HG02885 (cell line): ENCODE measurements at regions not wholly inside any gene's neighbourhood (a gene's known extent, or its start where the extent isn't known, plus 50 kb on each side); places are given as distances from the start of the nearest gene placed in this dataset.
"Not testable (repeated sequence)": the region's sequence is repeated elsewhere in the genome, so short reads cannot be mapped to it uniquely, and the experiment has no call there.

Experiments used
- ATAC-seq: cut with Tn5 transposase; IDR thresholded peaks from one replicate; pipeline ENCODE4 v1.9.1; 2021; ENCODE audit warnings: mild to moderate bottlenecking; ENCODE audit not compliant: unreplicated experiment, poor library complexity

DNA sequence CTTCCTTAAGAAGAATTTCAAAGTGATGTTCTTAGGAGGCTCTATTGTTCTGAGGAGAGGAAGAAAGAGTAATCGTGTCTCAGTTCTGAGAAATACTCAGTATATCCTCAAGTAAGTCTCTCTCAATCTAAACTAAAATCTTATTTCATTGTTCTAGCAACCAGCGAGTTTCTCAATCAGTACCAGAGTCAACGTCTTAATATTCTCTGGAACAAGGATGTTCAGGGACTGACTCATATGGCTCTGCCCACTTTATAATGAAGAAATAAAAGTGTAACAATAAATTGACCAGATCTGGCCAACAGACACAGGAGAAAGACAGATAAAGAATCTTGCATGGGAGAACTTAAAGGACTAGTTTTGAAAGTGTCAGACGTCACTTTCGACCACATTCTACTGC, 469.8 kb upstream of the FLRT2 start:
- ATAC-seq: no peak

DNA sequence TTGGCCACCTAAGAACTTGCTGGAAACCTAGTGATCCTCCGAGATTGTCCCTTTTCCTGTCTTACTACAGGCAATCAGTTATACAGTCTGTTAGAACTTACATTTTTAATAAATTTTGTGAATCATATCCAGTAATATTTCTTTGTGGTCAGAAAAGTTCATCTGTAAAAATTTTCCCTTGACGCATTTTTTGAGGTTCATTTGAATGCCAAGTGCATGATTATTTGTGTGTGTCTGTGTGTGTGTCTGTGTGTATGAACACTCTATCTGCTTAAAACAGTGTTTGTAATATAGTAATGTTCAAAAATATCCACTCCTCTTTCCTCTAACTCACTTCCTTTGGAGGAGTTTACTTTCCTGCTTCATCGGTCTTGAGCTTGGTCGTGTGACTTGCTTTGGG, 468.7 kb upstream of the FLRT2 start:
- no peak for ATAC-seq

DNA sequence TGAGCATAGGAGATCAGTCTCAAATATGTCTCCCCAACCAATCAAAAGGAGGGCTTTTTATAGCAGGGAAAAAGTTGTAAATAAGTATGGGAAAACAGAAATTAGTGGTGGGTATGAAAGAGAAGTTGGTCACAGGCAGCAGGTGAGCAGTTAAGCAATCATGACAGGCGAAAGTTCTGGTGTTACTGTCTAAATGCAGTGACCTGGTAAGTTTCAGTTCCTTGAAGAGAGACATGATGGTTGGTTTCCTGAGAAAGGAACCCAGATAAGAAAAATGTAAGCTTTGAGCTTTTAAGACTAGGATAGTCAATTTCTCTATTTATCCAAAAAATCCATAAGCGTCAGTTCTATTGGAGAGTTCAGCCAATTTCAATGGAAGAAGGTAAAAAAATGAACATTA, 466.2 kb upstream of the FLRT2 start:
- no peak for ATAC-seq

DNA sequence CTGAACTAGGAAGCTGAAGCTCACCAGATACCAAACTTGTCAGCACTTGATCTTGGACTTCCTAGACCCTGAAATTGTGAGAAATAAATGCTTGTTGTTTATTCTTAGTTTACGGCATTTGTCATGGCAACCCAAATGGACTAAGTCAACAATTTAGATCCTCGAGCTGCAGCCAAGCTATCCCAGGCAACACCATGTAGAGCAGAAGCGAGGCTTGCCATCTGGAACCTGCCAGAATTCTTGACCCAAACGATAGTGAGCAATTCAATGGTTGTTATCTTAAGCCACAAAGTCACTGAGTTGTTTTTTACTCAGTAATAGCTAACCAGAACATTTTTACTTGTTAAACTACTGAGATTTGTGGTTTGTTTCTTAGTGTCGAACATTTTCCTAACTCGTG, 458.5 kb upstream of the FLRT2 start:
- no peak for ATAC-seq

DNA sequence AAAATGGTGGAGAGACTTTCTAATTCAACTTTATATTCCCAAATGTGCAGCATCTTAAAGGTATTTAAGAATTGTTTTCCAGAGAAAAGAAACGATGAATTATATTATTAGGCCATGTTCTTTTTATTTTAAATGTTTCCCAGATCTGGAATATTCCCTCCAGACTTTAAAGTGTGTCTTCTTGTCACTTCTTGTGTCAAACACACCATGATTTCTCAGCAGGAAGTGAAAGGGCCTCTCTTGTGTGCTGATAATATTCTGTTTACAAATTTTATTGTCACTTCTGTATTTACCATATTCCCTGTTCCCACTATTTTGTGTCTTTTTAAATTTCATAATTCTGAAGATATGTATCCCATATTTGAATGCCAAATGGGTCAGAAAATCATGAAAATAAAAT, 455.0 kb upstream of the FLRT2 start:
- ATAC-seq: no peak

DNA sequence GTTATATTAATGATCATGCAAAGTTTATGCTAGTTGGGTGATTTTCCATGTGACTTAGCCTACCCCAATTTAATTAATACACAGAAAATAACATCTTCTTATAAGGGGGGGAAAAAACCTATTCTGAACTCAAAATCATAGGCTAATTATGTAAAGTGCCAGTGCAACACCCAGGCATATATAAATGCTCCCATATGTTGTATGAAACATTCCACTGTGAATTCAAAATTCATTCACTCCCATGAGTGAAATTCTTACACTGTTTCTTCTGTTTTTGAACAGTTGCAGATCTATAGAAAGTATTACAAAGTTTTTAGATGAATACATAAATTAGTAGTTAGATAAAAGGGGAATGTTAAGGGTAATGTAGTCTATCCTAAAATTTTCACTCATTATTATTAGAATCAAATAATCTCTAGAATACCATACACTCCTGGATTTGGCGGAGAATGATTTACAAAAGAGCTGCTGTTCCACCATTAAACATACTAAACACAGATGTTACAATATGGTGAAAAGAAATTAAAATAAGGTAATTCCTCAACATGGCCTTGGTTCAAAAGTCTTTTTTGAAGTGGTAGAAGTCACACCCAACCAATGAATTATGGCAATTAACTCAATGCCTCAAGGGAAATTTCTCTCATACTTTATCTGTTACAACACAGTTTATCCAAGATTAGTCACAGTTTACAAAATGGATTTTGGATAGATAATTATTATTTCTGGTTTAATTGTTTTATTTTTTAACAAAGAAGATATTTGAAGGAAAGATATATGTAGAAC, 454.1 kb upstream of the FLRT2 start:
- ATAC-seq: no peak

DNA sequence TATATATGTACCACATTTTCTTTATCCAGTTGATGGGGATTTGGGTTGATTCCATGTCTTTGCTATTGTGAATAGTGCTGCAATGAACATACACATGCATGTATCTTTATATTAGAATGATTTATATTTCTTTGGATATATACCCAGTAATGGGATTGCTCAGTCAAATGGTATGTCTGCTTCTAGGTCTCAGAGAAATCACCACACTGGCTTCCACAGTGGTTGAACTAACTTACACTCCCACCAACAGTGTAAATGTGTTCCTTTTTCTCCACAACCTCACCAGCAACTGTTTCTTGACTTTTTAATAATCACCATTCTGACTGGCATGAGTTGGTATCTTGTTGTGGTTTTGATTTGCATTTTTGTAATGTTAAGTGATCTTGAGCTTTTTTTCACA, 452.2 kb upstream of the FLRT2 start:
- ATAC-seq: not testable (repeated sequence)

DNA sequence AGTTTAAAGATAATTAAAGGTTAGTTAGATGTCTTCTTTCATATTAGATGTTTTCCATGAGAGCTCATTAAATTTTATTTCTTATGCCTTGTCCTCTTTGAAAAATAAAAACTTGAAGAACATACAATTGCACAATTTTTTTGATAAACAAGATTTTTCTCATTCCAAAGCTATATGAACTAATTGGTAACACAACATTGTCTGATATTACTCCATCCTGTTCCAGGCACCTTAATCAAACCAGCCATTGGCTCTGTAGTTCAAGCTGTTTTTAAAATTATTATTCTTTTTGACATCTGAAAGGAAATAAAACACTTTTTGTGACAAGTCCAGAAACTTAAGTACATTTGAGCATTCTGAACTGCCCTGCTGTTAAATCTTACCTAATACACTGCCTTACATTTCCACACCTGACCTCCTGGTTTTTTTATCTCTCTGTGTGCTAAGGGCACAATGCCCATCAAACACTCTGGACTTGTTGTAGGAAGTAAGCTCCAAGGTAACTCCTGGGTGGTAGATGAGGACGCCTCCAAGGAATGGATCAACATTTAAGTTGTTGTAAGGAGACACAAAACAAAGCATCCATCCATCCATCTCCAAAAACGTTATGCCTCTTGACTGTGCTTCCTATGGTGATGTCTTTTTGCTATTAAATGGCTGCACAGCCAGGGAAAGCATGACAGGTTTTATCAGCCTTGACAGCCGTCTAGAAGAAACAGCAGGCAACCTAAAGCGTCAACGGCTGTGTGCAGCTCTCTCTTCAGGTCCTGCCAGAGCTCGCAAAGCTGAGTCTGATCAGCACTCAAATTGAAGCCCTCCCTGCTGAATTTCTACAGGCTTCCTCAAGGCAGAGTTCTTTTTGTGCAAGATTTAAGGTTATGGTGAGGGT, 449.9 kb upstream of the FLRT2 start:
- ATAC-seq: no peak

DNA sequence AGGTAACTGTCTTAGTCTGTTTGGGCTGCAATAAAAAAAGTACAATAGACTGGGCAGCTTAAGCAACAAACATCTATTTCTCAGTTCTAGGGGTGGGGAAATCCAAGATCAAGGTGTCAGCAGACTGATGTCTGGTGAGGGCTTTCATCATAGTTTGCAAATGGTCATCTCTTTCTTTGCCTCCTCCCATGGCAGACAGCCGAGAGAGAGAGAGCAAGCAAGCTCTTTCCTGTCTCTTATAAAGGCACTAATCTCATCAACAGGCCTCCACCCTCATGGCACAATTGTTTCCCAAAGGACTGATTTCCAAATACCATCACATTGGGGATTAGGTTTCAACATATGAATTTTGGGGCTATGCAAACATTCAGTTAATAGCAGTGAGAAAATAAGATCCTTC, 445.6 kb upstream of the FLRT2 start:
- no peak for ATAC-seq

DNA sequence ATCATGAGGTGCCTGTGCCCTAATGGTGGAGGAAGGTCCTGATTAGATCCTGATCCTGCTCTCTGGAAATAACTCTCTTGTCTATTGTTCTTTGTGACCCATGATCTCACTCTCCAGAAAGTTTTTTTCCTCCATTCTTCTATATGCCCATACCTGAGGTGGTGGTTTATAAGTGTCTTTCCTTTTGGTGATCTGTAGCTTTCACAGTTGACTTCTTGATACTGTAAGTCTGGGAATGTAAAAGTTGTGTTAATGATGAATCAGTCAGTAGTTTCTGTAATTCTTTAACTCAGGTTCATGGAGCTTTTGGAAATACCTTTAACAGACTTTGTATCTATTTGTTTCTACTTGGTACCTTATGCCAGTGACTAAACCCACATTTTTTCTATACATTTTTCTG, 444.0 kb upstream of the FLRT2 start:
- ATAC-seq: no peak

DNA sequence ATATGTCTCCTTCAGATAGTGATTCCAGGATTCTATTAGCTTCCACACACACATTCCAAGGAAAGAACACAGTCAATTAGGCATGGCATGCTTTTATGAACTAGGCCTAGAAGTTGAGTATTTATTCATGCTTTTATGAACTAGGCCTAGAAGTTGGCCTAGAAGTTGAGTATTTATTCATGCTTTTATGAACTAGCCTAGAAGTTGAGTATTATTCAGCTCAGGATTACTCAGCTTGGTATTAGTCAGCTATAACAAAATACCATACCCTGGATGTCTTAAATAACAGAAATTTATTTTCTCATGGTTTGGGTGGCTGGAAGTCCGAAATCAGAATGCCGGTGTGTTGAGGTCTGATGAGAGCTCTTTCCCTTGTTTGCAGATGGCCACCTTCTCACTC, 442.7 kb upstream of the FLRT2 start:
- no peak for ATAC-seq

DNA sequence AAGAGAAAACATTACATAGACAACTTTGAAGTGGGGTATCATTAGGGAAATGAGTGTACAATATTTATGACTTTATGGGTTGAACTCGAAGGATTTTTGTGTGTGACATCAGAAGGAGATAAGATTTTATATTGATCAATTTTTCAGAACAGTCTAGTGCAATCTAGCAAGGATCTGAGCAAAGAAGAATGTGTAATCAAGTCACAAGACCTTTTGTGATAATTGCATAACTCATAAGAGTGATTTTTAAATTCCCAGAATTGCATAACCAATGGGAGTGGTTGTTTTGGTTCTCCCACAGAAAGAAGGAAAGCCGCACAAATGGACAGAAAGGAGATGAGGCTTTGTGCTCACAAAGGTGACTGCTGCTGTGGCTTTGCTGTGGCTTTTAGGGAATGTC, 441.8 kb upstream of the FLRT2 start:
- ATAC-seq: no peak

DNA sequence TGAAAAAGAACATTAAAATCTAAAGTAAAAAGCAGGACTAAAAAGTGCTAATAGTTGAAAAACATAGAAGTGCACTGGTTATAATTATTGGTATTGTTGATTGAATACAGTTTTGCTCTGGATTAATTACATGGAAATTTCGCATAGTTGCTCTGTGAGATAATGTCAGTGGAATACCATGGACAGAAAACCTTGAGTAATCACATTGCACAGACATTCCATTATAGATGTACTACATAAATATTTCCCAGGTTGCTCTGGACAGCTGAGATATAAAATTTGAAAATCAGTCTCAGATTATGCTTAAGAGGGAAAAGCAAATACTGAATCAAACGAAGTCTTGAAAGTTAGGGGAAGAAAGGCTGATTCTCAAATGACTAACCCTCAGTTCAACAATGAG, 439.3 kb upstream of the FLRT2 start:
- no peak for ATAC-seq

DNA sequence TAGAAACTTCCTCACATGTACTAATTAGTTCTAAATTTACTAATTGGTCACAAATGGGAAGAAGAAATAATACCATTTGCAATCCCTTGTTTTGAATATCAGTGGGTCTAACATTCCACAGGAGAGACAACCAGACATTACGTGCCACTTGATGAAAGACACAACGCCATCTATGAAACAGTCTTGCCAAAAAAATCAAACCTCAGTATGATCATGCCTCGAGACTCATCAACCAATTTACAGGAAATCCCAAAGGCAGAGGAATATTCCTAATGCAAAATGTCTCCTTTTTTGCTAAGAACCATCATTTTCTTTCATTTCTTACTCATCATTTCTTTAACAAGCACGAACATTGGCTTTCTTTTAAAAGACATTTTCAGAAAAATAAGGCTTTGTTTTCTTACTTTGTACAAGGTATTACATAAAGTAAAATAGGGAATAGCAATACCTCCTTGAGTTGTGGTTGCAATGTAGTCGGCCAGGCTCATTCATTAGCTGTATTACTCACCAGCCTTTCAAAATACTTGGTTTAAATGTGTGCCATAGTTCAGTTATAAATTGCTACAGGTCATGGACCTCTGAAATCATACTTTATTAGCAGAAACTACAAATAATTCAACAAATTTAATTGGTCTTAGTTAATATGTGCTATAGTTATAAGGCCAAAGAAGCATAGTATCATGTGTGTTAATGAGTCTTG, 436.2 kb upstream of the FLRT2 start:
- no peak for ATAC-seq

DNA sequence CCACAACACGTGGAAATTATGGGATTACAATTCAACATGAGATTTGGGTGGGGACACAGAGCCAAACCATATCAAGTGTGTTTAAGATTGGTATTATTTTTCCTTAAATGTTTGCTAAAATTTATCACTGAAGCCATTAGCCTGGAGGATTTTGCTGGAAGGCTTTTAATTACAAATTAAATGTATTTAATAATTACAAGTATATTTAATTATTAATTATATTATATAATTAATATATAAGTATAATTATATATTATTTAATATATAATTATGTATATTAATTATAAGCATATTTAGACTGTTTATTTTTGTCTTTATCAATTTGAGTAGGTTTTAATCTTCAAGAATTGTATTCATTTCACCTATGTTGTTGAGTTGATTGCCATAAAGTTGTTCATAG, 427.4 kb upstream of the FLRT2 start:
- ATAC-seq: no peak

DNA sequence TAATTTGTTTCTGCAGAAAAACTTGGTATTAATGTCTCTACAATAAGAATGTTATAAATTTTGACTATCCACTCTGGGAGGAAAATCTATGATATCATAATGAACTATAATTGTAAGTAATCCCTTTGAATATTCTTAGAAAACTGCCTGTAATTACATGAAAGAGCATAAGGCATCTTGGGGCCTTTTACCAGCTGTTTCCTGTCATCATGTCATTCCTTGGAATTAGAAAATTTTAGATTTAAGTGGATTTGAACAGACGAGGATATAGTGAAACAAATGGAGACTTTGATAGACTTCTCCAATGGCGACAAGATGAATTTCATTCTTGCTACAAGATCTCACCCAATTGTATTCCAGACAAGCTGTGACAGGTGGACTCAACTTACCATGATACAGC, 423.4 kb upstream of the FLRT2 start:
- ATAC-seq: no peak

DNA sequence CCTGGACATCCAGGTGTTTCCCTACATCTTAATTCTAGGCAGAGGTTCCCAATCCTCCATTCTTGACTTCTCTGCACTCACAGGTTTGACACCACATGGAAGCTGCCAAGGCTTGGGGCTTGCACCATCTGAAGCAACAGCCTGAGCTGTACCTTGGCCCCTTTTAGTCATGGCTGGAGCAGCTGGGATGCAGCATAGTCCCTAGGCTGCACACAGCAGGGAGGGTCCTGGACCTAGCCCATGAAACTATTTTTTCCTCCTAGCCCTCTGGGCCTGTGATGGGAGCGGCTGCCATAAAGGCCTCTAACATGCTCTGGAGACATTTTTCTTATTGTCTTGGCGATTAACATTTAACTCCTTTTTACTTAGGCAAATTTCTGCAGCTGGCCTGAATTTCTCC, 417.2 kb upstream of the FLRT2 start:
- no peak for ATAC-seq

DNA sequence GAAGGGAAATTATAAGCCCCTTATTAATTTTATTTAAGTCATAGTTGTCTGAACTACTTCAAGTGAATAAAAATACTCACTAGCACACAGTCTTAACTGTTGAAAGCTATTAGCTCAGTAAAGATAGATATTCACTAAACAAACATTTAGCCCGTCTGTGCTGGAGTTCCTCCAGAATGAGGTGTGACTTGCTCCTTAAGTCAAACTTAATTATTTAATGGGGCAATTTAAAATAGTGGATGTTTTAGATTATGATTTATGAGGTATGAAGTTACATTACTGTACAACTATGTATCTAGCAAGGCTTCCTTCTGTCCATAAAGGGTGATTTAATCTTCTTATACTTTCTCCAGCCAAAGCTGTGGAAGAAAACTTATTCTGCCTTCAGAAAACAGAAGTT, 414.0 kb upstream of the FLRT2 start:
- no peak for ATAC-seq

DNA sequence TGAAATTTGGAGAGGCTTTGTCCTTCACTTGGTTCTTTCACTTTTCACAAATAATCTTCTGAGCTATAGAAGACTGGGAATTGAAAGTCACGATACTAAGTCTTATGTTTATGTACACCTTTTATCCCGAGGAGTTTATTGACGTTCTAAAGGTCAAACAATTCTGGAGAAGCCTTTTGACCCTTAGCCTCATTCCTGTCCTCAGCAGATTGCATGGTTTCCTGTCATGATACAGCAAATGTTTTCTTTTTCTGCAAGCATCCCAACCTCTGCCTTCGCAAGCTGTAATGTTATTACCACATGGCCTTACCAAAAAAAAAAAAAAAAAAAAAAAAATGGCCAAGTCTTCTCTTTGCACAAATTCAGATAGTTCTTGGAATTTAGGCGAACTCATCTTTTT, 411.7 kb upstream of the FLRT2 start:
- no peak for ATAC-seq

DNA sequence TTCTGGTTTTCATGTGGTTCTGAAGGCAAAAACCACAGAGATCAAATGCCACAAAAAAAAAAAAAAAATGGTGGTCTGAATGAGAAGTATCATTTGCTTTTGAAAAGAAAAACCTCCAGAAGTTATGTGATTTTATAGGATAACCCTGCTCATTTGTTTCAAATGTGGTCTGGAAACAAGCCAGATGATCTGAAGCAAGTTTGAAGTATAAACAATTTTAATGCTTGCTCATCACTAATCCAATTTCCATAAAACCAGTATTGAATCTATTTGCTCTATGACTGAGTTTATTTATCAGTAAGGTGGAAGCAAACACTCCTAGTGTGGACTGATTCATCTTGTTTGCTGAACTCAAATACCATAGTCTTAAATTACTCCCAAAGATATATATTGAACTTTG, 407.3 kb upstream of the FLRT2 start:
- no peak for ATAC-seq

DNA sequence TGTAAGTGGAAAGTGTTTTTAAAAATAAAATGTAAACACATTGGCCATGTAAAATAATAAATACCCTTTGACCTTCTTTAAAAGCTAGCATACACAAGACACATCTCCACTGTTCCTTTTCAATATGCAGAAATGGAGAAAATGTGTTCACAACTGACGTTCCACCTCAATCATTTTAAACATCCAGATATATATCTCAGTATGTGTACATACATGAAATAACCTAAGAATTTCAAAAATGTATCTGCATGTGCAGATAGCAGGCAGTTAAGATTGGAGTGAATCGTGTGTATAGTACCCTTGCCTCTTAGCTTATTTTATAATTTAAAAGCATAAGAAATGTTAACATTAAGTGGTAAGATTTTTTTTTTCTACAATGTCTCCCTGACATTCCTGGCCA, 406.2 kb upstream of the FLRT2 start:
- no peak for ATAC-seq
